ENCODE measurements at regions not wholly inside any gene's neighbourhood (a gene's known extent, or its start where the extent isn't known, plus 50 kb on each side); places are given as distances from the start of the nearest gene placed in this dataset.

DNA sequence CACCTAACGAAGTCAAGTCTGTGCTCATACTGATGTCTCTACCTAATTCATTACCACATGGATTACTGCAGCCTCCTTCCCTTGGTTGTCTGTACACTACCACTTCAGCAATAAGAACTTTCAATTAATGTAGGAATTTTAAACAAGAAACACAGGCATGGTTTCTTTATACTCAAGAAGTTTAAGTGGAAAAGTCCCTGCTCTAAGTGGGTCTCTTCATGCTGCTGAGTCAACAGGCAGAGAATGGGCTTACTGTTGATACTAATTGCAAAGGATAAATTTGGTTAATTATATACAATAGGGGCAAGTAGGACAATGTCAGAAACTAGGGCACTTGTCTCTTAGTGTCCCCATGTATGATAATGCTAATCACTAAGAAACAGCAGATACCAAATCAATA is 392.6 kb downstream of the DSEL start:
- no peak overlapping the region for H3K4me3 ChIP-seq (ENCODE audit: control insufficient read depth in 1 of 2, extremely low read depth in 1 of 2, low read length in 1 of 2)
- no CpG with 5 or more reads among the region's 1 CpG for WGBS (ENCODE audit: insufficient coverage)
- no peak for DNase-seq
- H3K27me3 Mint-ChIP-seq = peaks cover 0 to 4% of the 10 kb centered on the region in 2 donors
- H3K36me3 ChIP-seq (ENCODE audit: control insufficient read depth in 2 of 2, extremely low read depth in 1 of 2, insufficient read depth in 1 of 2, low read length in 1 of 2) = no peaks in the 10 kb centered on the region
- no peak overlapping the region for H3K27ac Mint-ChIP-seq
- ATAC-seq (replicated peaks in 1 of 4) = no peak
- no peaks in the 10 kb centered on the region for H3K9me3 ChIP-seq
- H3K4me1 Mint-ChIP-seq = no peaks in the 10 kb centered on the region
- ChIA-PET POLR2A (no interaction called here), CTCF (no interaction called here)
- no peaks in the 10 kb centered on the region for H3K4me1 ChIP-seq (ENCODE audit: control insufficient read depth in 1 of 2, extremely low read depth in 1 of 2, insufficient read depth in 2 of 2, low read length in 2 of 2)
- peaks cover 0 to 2% of the 10 kb centered on the region in 2 experiments for H3K27me3 ChIP-seq (replicated peaks in 1 of 2; ENCODE audit: control insufficient read depth in 2 of 2, extremely low read depth in 1 of 2, insufficient read depth in 2 of 2, low read length in 1 of 2)
- H3K9me3 Mint-ChIP-seq = no peaks in the 10 kb centered on the region
- H3K36me3 Mint-ChIP-seq = no peaks in the 10 kb centered on the region
- no peak overlapping the region for H3K27ac ChIP-seq (ENCODE audit: low read length)
- H3K4me3 Mint-ChIP-seq = no peak overlapping the region

DNA sequence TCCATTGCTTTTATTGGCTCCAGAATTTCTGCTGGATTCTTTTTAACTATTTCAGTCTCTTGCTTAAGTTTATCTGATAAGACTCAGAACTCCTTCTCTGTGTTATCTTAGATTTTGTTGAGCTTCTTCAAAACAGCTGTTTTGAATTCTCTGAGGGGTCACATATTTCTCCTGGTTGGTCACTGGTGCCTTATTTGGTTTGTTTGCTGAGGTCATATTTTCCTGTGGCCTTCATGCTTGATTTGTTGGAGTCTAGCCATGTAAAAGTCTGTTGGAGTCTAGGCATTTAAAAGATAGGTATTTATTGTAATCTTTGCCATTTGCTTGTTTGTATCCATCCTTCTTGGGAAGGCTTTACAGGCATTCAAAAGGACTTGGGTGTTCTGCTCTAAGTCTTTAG is 398.7 kb downstream of the DSEL start:
- no peak overlapping the region for H3K4me3 Mint-ChIP-seq
- H3K27ac Mint-ChIP-seq = no peak overlapping the region
- H3K4me1 Mint-ChIP-seq = no peaks in the 10 kb centered on the region
- no peak overlapping the region for H3K4me3 ChIP-seq (ENCODE audit: control insufficient read depth in 1 of 2, extremely low read depth in 1 of 2, low read length in 1 of 2)
- no peaks in the 10 kb centered on the region for H3K9me3 ChIP-seq
- no peaks in the 10 kb centered on the region for H3K9me3 Mint-ChIP-seq
- no peak overlapping the region for H3K27ac ChIP-seq (ENCODE audit: low read length)
- POLR2A ChIA-PET = no interaction called here
- H3K4me1 ChIP-seq (ENCODE audit: control insufficient read depth in 1 of 2, extremely low read depth in 1 of 2, insufficient read depth in 2 of 2, low read length in 2 of 2) = no peaks in the 10 kb centered on the region
- no peaks in the 10 kb centered on the region for H3K36me3 ChIP-seq (ENCODE audit: control insufficient read depth in 2 of 2, extremely low read depth in 1 of 2, insufficient read depth in 1 of 2, low read length in 1 of 2)
- DNase-seq (no peak), ATAC-seq (replicated peaks in 1 of 4) (no peak)
- H3K27me3 Mint-ChIP-seq = peaks cover 0 to 5% of the 10 kb centered on the region in 2 donors
- CTCF ChIA-PET = no interaction called here
- peaks cover 0 to 6% of the 10 kb centered on the region in 2 experiments for H3K27me3 ChIP-seq (replicated peaks in 1 of 2; ENCODE audit: control insufficient read depth in 2 of 2, extremely low read depth in 1 of 2, insufficient read depth in 2 of 2, low read length in 1 of 2)
- no peaks in the 10 kb centered on the region for H3K36me3 Mint-ChIP-seq

GRCh38 chr18:67109535-67109934 is 407.0 kb downstream of the DSEL start:
- no CpG with 5 or more reads among the region's 1 CpG for WGBS (ENCODE audit: insufficient coverage)

GRCh38 chr18:67108894-67109293 is 407.6 kb downstream of the DSEL start:
- H3K9me3 Mint-ChIP-seq = no peaks in the 10 kb centered on the region
- CTCF ChIA-PET = no interaction called here
- no peak overlapping the region for H3K4me3 ChIP-seq (ENCODE audit: control insufficient read depth in 1 of 2, extremely low read depth in 1 of 2, low read length in 1 of 2)
- DNase-seq = no peak
- WGBS (ENCODE audit: insufficient coverage) = 100% methylated on average over 1 of the region's 3 CpGs
- no peaks in the 10 kb centered on the region for H3K4me1 Mint-ChIP-seq
- H3K4me3 Mint-ChIP-seq = no peak overlapping the region
- H3K36me3 Mint-ChIP-seq = no peaks in the 10 kb centered on the region
- ATAC-seq (replicated peaks in 1 of 4) = no peak
- H3K27me3 Mint-ChIP-seq = no peaks in the 10 kb centered on the region
- no peaks in the 10 kb centered on the region for H3K9me3 ChIP-seq
- H3K27me3 ChIP-seq (replicated peaks in 1 of 2; ENCODE audit: control insufficient read depth in 2 of 2, extremely low read depth in 1 of 2, insufficient read depth in 2 of 2, low read length in 1 of 2) = no peaks in the 10 kb centered on the region
- no peak overlapping the region for H3K27ac ChIP-seq (ENCODE audit: low read length)
- H3K27ac Mint-ChIP-seq = no peak overlapping the region
- H3K36me3 ChIP-seq (ENCODE audit: control insufficient read depth in 2 of 2, extremely low read depth in 1 of 2, insufficient read depth in 1 of 2, low read length in 1 of 2) = no peaks in the 10 kb centered on the region
- POLR2A ChIA-PET = no interaction called here
- no peaks in the 10 kb centered on the region for H3K4me1 ChIP-seq (ENCODE audit: control insufficient read depth in 1 of 2, extremely low read depth in 1 of 2, insufficient read depth in 2 of 2, low read length in 2 of 2)

More at GRCh38 chr18:67109535-67109934, 407.0 kb downstream of the DSEL start:
- ChIA-PET CTCF (no interaction called here), POLR2A (no interaction called here)
- DNase-seq (no peak), ATAC-seq (replicated peaks in 1 of 4) (no peak)
- H3K4me1 Mint-ChIP-seq = no peaks in the 10 kb centered on the region
- Histone ChIP-seq H3K4me3 (ENCODE audit: control insufficient read depth in 1 of 2, extremely low read depth in 1 of 2, low read length in 1 of 2) (no peak overlapping the region), H3K36me3 (ENCODE audit: control insufficient read depth in 2 of 2, extremely low read depth in 1 of 2, insufficient read depth in 1 of 2, low read length in 1 of 2) (no peaks in the 10 kb centered on the region), H3K9me3 (no peaks in the 10 kb centered on the region), H3K27me3 (replicated peaks in 1 of 2; ENCODE audit: control insufficient read depth in 2 of 2, extremely low read depth in 1 of 2, insufficient read depth in 2 of 2, low read length in 1 of 2) (no peaks in the 10 kb centered on the region), H3K27ac (ENCODE audit: low read length) (no peak overlapping the region), H3K4me1 (ENCODE audit: control insufficient read depth in 1 of 2, extremely low read depth in 1 of 2, insufficient read depth in 2 of 2, low read length in 2 of 2) (no peaks in the 10 kb centered on the region)
- no peak overlapping the region for H3K4me3 Mint-ChIP-seq
- H3K27ac Mint-ChIP-seq = no peak overlapping the region
- H3K9me3 Mint-ChIP-seq = no peaks in the 10 kb centered on the region
- no peaks in the 10 kb centered on the region for H3K36me3 Mint-ChIP-seq
- H3K27me3 Mint-ChIP-seq = no peaks in the 10 kb centered on the region

GRCh38 chr18:67104700-67105284 is 411.7 kb downstream of the DSEL start:
- peak in 18 of 35 experiments; percentile 1 to 46 (median 8) for DNase-seq
- Mint-ChIP-seq H3K27me3 (no peaks in the 10 kb centered on the region), H3K9me3 (no peaks in the 10 kb centered on the region), H3K36me3 (no peaks in the 10 kb centered on the region), H3K4me3 (no peak overlapping the region), H3K4me1 (no peaks in the 10 kb centered on the region), H3K27ac (no peak overlapping the region)
- Histone ChIP-seq H3K4me1 (ENCODE audit: control insufficient read depth in 1 of 2, extremely low read depth in 1 of 2, insufficient read depth in 2 of 2, low read length in 2 of 2) (no peaks in the 10 kb centered on the region), H3K27ac (ENCODE audit: low read length) (no peak overlapping the region), H3K27me3 (replicated peaks in 1 of 2; ENCODE audit: control insufficient read depth in 2 of 2, extremely low read depth in 1 of 2, insufficient read depth in 2 of 2, low read length in 1 of 2) (no peaks in the 10 kb centered on the region), H3K36me3 (ENCODE audit: control insufficient read depth in 2 of 2, extremely low read depth in 1 of 2, insufficient read depth in 1 of 2, low read length in 1 of 2) (no peaks in the 10 kb centered on the region), H3K4me3 (ENCODE audit: control insufficient read depth in 1 of 2, extremely low read depth in 1 of 2, low read length in 1 of 2) (no peak overlapping the region), H3K9me3 (no peaks in the 10 kb centered on the region)
- ChIA-PET CTCF (interaction anchor here (0.6 to 3.5 kb wide), 3 partner anchors 92 to 1498 kb away, joined by 3 to 9 read pairs (median 3); no protein-coding TSS in a partner anchor), POLR2A (no interaction called here)
- WGBS (ENCODE audit: insufficient coverage) = no CpG with 5 or more reads among the region's 7 CpGs
- peak in 1 of 4 experiments; percentile 48 for ATAC-seq (replicated peaks in 1 of 4)

- Mint-ChIP-seq H3K27ac (no peak overlapping the region), H3K9me3 (no peaks in the 10 kb centered on the region), H3K36me3 (no peaks in the 10 kb centered on the region), H3K4me1 (no peaks in the 10 kb centered on the region), H3K4me3 (no peak overlapping the region), H3K27me3 (peaks cover 0 to 2% of the 10 kb centered on the region in 2 donors)
- peaks cover 0 to 2% of the 10 kb centered on the region in 2 experiments for H3K27me3 ChIP-seq (replicated peaks in 1 of 2; ENCODE audit: control insufficient read depth in 2 of 2, extremely low read depth in 1 of 2, insufficient read depth in 2 of 2, low read length in 1 of 2)
- DNase-seq (no peak), ATAC-seq (replicated peaks in 1 of 4) (no peak)
- WGBS (ENCODE audit: insufficient coverage) = no CpG with 5 or more reads among the region's 2 CpGs
- H3K27ac ChIP-seq (ENCODE audit: low read length) = no peak overlapping the region
- no peaks in the 10 kb centered on the region for H3K4me1 ChIP-seq (ENCODE audit: control insufficient read depth in 1 of 2, extremely low read depth in 1 of 2, insufficient read depth in 2 of 2, low read length in 2 of 2)
- H3K4me3 ChIP-seq (ENCODE audit: control insufficient read depth in 1 of 2, extremely low read depth in 1 of 2, low read length in 1 of 2) = no peak overlapping the region
- ChIA-PET CTCF (no interaction called here), POLR2A (no interaction called here)
- no peaks in the 10 kb centered on the region for H3K36me3 ChIP-seq (ENCODE audit: control insufficient read depth in 2 of 2, extremely low read depth in 1 of 2, insufficient read depth in 1 of 2, low read length in 1 of 2)
- H3K9me3 ChIP-seq = no peaks in the 10 kb centered on the region
These were observed 422.4 kb downstream of the DSEL start for GRCh38 chr18:67094123-67094522.

- Mint-ChIP-seq H3K27me3 (peaks cover 0 to 2% of the 10 kb centered on the region in 2 donors), H3K36me3 (no peaks in the 10 kb centered on the region), H3K4me1 (no peaks in the 10 kb centered on the region), H3K27ac (no peak overlapping the region), H3K4me3 (no peak overlapping the region), H3K9me3 (no peaks in the 10 kb centered on the region)
- no CpG with 5 or more reads among the region's 1 CpG for WGBS (ENCODE audit: insufficient coverage)
- H3K27ac ChIP-seq (ENCODE audit: low read length) = no peak overlapping the region
- no peaks in the 10 kb centered on the region for H3K4me1 ChIP-seq (ENCODE audit: control insufficient read depth in 1 of 2, extremely low read depth in 1 of 2, insufficient read depth in 2 of 2, low read length in 2 of 2)
- ATAC-seq (replicated peaks in 1 of 4) (no peak), DNase-seq (no peak)
- no peaks in the 10 kb centered on the region for H3K27me3 ChIP-seq (replicated peaks in 1 of 2; ENCODE audit: control insufficient read depth in 2 of 2, extremely low read depth in 1 of 2, insufficient read depth in 2 of 2, low read length in 1 of 2)
- CTCF ChIA-PET = no interaction called here
- no peaks in the 10 kb centered on the region for H3K36me3 ChIP-seq (ENCODE audit: control insufficient read depth in 2 of 2, extremely low read depth in 1 of 2, insufficient read depth in 1 of 2, low read length in 1 of 2)
- POLR2A ChIA-PET = interaction anchor here in 1 of 2 donors (0.6 kb wide), 1 partner anchor 1406 kb away, joined by 5 read pairs; no protein-coding TSS in a partner anchor
- H3K4me3 ChIP-seq (ENCODE audit: control insufficient read depth in 1 of 2, extremely low read depth in 1 of 2, low read length in 1 of 2) = no peak overlapping the region
- no peaks in the 10 kb centered on the region for H3K9me3 ChIP-seq
These were observed 424.4 kb downstream of the DSEL start for GRCh38 chr18:67092141-67092540.

Measured in T-cell (primary cell).